Bronchial epithelial cell (primary cell): ENCODE measurements at regions not wholly inside any gene's neighbourhood (a gene's known extent, or its start where the extent isn't known, plus 50 kb on each side); places are given as distances from the start of the nearest gene placed in this dataset.

ENCODE experiments used
- DNase-seq: peaks from one replicate; pipeline ENCODE4 v3.0.0-alpha.2; 2010; ENCODE audit warnings: low read depth
- FAIRE-seq: peaks from 2 replicates; lab custom pipeline; 2011; peaks lifted over from hg19 to GRCh38; lab: Jason Lieb, UNC
- H3K27me3 ChIP-seq: 2 replicates; pipeline ENCODE4 v1.5.1; 2011; ENCODE audit warnings: low read length; ENCODE audit not compliant: control insufficient read depth, insufficient read depth
- H3K36me3 ChIP-seq: 2 replicates; pipeline ENCODE4 v1.5.1; 2011; ENCODE audit warnings: low read length; ENCODE audit not compliant: control insufficient read depth, insufficient read depth
- H3K4me3 ChIP-seq: 2 replicates; pipeline ENCODE4 v1.5.1; 2011; ENCODE audit warnings: mild to moderate bottlenecking, low read depth, low read length, control low read depth
- CTCF ChIP-seq: IDR thresholded peaks from 2 replicates; pipeline ENCODE4 v1.5.1; 2011; ENCODE audit warnings: mild to moderate bottlenecking, moderate library complexity, low read length, control low read depth, inconsistent platforms; ENCODE audit not compliant: insufficient read depth, severe bottlenecking

GRCh38 chr15:60115579-60116380, 111.7 kb downstream of the FOXB1 start:
- no peak for TF ChIP-seq CTCF
- peaks cover 20% of the 10 kb centered on the region for H3K27me3 ChIP-seq
- no peak overlapping the region for H3K4me3 ChIP-seq
- H3K36me3 ChIP-seq, result no peaks in the 10 kb centered on the region
- peak; percentile 26 for DNase-seq
- FAIRE-seq, result no peak

GRCh38 chr15:60116456-60117089, 112.5 kb downstream of the FOXB1 start:
- TF ChIP-seq CTCF, result no peak
- no peak for FAIRE-seq
- DNase-seq, result no peak
- Histone ChIP-seq H3K36me3 (no peaks in the 10 kb centered on the region), H3K27me3 (peaks cover 20% of the 10 kb centered on the region), H3K4me3 (no peak overlapping the region)

DNA sequence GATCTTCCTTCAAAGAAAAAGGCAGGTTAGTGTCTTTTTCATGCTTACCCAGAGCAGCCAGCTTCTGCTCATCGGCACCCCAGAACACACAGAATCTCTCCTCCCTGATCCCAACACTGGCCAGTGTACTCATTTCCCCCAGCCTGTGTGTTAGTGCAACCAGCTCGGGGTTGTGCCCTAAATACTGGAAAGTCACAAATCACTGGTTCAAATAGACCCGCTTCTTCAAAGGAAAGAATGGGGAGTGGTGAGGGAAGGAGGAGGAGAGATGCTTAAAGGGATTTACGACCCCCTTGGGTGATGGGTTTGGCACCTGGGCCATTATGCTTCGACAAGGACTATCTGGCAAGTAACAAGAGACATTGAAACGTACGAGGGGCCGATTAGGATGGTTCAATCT, 114.0 kb downstream of the FOXB1 start:
- TF ChIP-seq CTCF, result no peak
- no peak overlapping the region for H3K4me3 ChIP-seq
- FAIRE-seq (no peak), DNase-seq (no peak)
- no peaks in the 10 kb centered on the region for H3K36me3 ChIP-seq
- peaks cover 20% of the 10 kb centered on the region for H3K27me3 ChIP-seq

DNA sequence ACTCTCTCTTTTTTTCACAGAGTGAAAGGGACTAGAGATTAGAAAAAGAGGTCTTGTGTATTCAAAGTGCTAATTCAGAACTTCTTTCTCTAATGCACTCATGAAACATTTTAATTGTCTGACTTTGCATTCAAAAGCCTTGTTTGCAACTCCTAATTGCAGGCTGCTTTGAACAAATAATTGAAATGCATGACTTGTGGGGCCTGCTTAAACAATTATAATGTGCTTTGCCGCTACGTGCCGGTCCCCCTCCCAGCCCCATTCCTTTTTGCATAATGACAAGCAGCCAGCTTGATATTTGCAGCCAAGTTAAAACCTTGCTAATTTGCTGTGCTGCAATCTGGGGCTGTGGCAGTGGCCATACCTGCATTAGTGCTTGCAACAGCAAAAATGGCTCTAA, 114.5 kb downstream of the FOXB1 start:
- DNase-seq, result no peak
- no peaks in the 10 kb centered on the region for H3K36me3 ChIP-seq
- peaks cover 20% of the 10 kb centered on the region for H3K27me3 ChIP-seq
- TF ChIP-seq CTCF, result no peak
- no peak for FAIRE-seq
- no peak overlapping the region for H3K4me3 ChIP-seq

DNA sequence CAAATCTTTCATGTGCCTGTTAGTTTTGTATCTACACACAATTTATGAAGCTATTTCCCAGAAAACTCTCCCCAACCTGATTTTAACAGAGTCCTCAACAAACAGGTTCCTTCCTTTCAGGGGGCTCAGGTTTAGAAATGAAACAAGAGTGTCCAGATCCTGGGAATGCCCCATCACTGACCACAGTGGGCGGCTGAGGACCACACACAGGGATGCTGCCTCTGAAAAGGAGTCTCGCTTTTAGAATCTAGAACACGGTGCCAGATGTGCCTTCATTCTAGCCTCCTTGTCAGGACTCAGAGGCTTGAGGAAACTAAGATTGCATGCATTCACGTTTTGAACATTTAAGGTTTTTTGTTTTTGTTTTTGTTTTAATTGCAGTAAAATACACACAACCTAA, 115.0 kb downstream of the FOXB1 start:
- no peak for TF ChIP-seq CTCF
- Histone ChIP-seq H3K4me3 (no peak overlapping the region), H3K27me3 (peaks cover 20% of the 10 kb centered on the region), H3K36me3 (no peaks in the 10 kb centered on the region)
- FAIRE-seq (no peak), DNase-seq (no peak)
